ENCODE measurements at regions not wholly inside any gene's neighbourhood (a gene's known extent, or its start where the extent isn't known, plus 50 kb on each side); places are given as distances from the start of the nearest gene placed in this dataset.
A peak's percentile ranks its signal among the peaks of the same experiment; 100 is the strongest.

DNA sequence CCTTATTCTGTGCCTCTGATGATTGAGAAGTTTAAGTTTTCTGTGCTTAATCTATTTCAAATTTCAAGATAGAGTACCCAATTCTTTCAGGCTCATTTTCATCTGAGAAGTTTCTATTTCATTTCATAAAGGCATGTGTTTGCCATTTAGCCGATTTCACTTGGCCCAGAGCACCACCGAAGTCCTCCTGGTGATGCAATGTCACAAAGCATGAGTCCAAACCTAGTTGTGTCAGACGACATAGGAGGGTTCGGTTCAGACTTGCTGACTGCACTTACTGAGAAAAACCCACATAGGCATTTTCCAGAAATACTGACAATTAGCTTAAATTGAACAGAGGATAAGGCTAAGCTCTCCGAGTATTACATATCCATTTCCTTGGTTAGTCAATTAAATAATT lies 152.4 kb upstream of the FAR2 start:
- no peak for TF ChIP-seq CTCF (IDR thresholded peaks at IDR 0.05; ENCODE audit: unreplicated experiment)
- no peak for DNase-seq (ENCODE audit: unreplicated experiment)
- Mint-ChIP-seq H3K27ac (ENCODE audit: low read depth, unreplicated experiment) (no peak overlapping the region), H3K36me3 (ENCODE audit: insufficient read depth, unreplicated experiment) (no peaks in the 10 kb centered on the region), H3K4me3 (ENCODE audit: unreplicated experiment) (no peak overlapping the region), H3K9me3 (ENCODE audit: unreplicated experiment) (no peaks in the 10 kb centered on the region), H3K27me3 (ENCODE audit: insufficient read depth, unreplicated experiment) (no peaks in the 10 kb centered on the region), H3K4me1 (ENCODE audit: insufficient read depth, unreplicated experiment) (peaks cover 5% of the 10 kb centered on the region)
- no TSS peak for BruUV-seq (replicated peaks)
- POLR2A ChIA-PET = no interaction called here
- intact Hi-C loops (cut with micrococcal nuclease) = loop anchor here (10.0 kb wide), 1 partner anchor 1262 kb away; no protein-coding TSS in a partner anchor
- CTCF ChIA-PET = interaction anchor here (0.7 kb wide), 1 partner anchor 650 kb away, joined by 3 read pairs; no protein-coding TSS in a partner anchor

DNA sequence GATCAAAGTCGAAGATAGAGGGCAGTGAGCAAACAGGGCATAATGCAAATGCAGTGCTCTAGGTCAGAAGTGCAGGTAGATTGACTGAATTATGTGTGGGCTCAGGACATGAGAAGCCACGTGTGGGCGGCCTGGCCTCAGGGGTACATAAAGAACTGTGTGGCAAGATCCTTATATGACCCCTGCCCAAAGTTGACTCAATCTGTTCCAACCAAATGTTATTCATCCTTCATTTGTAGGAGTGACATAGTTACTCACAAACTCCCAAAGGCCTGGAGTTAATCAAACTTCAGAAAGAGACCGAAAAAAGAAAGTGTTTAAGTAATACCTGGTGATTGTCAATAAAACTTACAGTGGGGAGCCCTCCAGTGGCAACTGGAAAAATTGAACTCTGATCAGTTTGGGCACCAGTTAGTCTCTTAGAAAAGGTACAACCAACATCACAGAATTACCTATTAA lies 150.4 kb upstream of the FAR2 start:
- CTCF ChIA-PET = interaction anchor here (0.6 to 1.4 kb wide), 6 partner anchors 26 to 1262 kb away, joined by 3 read pairs; no protein-coding TSS in a partner anchor

GRCh38 chr12:29004066-29004935 lies 144.8 kb upstream of the FAR2 start:
- peaks cover 6% of the 10 kb centered on the region for H3K4me1 Mint-ChIP-seq (ENCODE audit: insufficient read depth, unreplicated experiment)
- H3K27ac Mint-ChIP-seq (ENCODE audit: low read depth, unreplicated experiment) = no peak overlapping the region
- H3K4me3 Mint-ChIP-seq (ENCODE audit: unreplicated experiment) = no peak overlapping the region
- DNase-seq (ENCODE audit: unreplicated experiment) = no peak
- no peaks in the 10 kb centered on the region for H3K9me3 Mint-ChIP-seq (ENCODE audit: unreplicated experiment)
- CTCF ChIA-PET = no interaction called here
- H3K27me3 Mint-ChIP-seq (ENCODE audit: insufficient read depth, unreplicated experiment) = no peaks in the 10 kb centered on the region
- TF ChIP-seq CTCF (IDR thresholded peaks at IDR 0.05; ENCODE audit: unreplicated experiment) = no peak
- POLR2A ChIA-PET = no interaction called here
- H3K36me3 Mint-ChIP-seq (ENCODE audit: insufficient read depth, unreplicated experiment) = no peaks in the 10 kb centered on the region
- intact Hi-C loops (cut with micrococcal nuclease) = no loop called here
- no TSS peak for BruUV-seq (replicated peaks)

More for the DNA sequence above, 150.4 kb upstream of the FAR2 start:
- Mint-ChIP-seq H3K4me3 (ENCODE audit: unreplicated experiment) (no peak overlapping the region), H3K27me3 (ENCODE audit: insufficient read depth, unreplicated experiment) (no peaks in the 10 kb centered on the region), H3K27ac (ENCODE audit: low read depth, unreplicated experiment) (no peak overlapping the region), H3K36me3 (ENCODE audit: insufficient read depth, unreplicated experiment) (no peaks in the 10 kb centered on the region), H3K9me3 (ENCODE audit: unreplicated experiment) (no peaks in the 10 kb centered on the region), H3K4me1 (ENCODE audit: insufficient read depth, unreplicated experiment) (peaks cover 5% of the 10 kb centered on the region)
- DNase-seq (ENCODE audit: unreplicated experiment) = peak; percentile 46
- intact Hi-C loops (cut with micrococcal nuclease) = loop anchor here (10.0 kb wide), 1 partner anchor 1264 kb away; no protein-coding TSS in a partner anchor
- peak; percentile 58 for TF ChIP-seq CTCF (IDR thresholded peaks at IDR 0.05; ENCODE audit: unreplicated experiment)
- BruUV-seq (replicated peaks) = no TSS peak
- POLR2A ChIA-PET = no interaction called here

- intact Hi-C loops (cut with micrococcal nuclease) = no loop called here
- CTCF ChIA-PET = no interaction called here
Measured at GRCh38 chr12:29004936-29005304, 144.2 kb upstream of the FAR2 start.

More at GRCh38 chr12:29004936-29005304, 144.2 kb upstream of the FAR2 start:
- BruUV-seq (replicated peaks) = no TSS peak
- TF ChIP-seq CTCF (IDR thresholded peaks at IDR 0.05; ENCODE audit: unreplicated experiment) = no peak
- Mint-ChIP-seq H3K4me3 (ENCODE audit: unreplicated experiment) (no peak overlapping the region), H3K4me1 (ENCODE audit: insufficient read depth, unreplicated experiment) (peaks cover 6% of the 10 kb centered on the region), H3K27me3 (ENCODE audit: insufficient read depth, unreplicated experiment) (no peaks in the 10 kb centered on the region), H3K27ac (ENCODE audit: low read depth, unreplicated experiment) (no peak overlapping the region), H3K9me3 (ENCODE audit: unreplicated experiment) (no peaks in the 10 kb centered on the region), H3K36me3 (ENCODE audit: insufficient read depth, unreplicated experiment) (no peaks in the 10 kb centered on the region)
- DNase-seq (ENCODE audit: unreplicated experiment) = no peak
- POLR2A ChIA-PET = no interaction called here

Measured in MCF 10A (cell line).